Suppressor macrophage treated with lipopolysaccharide for 1 hour (primary cell): ENCODE measurements at regions not wholly inside any gene's neighbourhood (a gene's known extent, or its start where the extent isn't known, plus 50 kb on each side); places are given as distances from the start of the nearest gene placed in this dataset.

ENCODE experiments used
- DNase-seq, 3 donors: peaks; one replicate each; pipeline ENCODE4 v3.0.0-alpha.2; 2020 to 2022

GRCh38 chr17:17417718-17418181 is 59.0 kb upstream of the MED9 start:
- no peak for DNase-seq

GRCh38 chr17:17419166-17419565 is 57.6 kb upstream of the MED9 start:
- no peak for DNase-seq

DNA sequence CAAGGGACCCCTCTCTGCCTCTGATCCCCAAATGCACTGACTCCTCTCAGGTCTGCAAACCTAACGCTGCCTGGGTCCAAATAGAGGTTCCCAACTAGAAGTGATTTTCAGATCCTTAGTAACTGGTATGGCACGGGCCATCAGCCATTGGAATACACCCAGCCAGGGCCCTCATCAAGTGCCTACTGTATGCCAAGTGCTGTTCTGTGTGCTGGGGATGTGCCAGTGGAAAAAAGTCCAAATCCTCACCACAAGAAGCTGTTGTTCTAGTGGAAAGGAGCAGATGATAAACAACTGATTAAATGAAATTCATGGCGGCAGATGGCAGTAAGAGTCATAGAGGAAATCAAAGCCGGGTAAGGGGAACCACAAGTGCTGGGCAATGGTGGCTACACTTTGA is 57.2 kb upstream of the MED9 start:
- DNase-seq, result no peak

DNA sequence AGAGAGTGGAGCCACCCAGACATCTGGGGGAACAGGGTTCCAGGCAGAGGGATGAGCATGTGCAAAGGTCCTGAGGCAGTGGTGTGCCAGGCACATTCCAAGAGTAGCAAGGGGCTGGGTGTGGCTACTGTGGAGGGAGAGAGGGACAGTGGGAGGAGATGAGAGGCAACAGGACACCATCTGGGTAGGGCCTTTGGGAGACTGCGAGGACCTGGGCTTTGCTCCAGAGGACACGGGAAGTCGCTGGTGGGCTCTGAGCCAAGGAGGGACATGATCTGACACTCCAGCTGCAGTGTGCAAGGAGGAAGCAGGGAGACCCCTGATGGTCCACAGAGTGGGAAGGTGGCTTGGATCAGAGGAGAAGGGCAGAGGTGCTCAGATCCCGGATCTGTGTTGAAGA is 56.7 kb upstream of the MED9 start:
- no peak for DNase-seq

DNA sequence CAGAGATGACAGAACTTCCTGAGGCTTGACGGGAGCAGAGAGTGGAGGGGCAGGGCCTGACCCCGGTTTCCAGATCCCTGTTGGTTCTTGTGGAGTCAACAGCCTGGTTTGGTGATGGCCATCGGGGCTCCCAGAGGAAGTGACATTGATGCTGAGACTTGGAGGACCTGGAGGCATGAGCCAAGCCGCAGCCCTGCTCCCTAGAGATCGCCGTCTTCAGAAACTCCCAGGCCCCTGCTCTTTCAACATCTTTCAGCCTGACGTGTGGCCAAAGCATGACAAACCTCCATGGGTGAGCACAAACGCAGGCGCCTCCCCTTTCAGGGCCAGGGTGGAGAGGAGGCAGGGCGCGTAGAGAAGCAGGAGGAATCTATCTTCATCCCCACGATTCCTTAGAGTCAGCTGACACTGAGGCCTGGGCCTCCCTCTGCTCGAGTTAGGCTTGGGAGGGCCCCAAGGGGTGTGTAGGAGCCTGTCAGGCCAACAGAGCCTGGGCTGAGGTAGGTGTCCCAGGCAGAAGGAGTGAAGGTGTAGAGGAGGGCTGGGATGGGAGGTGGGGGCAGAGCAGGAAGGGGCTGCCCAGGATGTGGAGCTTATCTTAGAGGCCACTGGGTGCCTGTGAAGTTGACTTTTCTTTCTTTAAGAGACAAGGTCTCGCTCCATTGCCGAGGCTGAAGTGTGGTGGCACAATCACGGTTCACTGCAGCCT is 56.1 kb upstream of the MED9 start:
- no peak for DNase-seq

GRCh38 chr17:17421346-17422216 is 55.2 kb upstream of the MED9 start:
- DNase-seq, result no peak

- no peak for DNase-seq
Measured at GRCh38 chr17:17422217-17422610, 54.6 kb upstream of the MED9 start.

DNA sequence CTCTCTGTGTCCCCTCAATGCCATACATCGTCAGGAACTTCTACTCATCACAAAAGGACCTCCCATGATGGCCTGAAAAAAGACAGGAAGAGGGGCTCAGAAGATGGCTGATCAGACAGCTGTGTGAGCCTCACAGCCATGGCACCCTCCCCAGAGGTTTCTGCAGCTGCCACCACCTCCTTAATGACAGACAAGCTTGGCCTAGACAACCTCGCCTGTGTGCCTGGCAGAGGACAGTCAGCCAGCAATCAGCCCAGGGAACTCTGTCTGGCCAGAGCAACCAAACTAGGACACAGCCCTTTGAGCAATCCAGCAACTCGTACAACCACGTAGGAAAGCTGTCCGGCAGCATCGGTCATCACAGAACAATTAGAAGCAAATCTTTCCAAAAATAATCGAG is 54.2 kb upstream of the MED9 start:
- DNase-seq, result no peak

GRCh38 chr17:17423656-17424055 is 53.1 kb upstream of the MED9 start:
- DNase-seq, result no peak

GRCh38 chr17:17424552-17424951 is 52.2 kb upstream of the MED9 start:
- DNase-seq, result no peak

- DNase-seq, result no peak
Measured at GRCh38 chr17:17425005-17425404, 51.8 kb upstream of the MED9 start.

DNA sequence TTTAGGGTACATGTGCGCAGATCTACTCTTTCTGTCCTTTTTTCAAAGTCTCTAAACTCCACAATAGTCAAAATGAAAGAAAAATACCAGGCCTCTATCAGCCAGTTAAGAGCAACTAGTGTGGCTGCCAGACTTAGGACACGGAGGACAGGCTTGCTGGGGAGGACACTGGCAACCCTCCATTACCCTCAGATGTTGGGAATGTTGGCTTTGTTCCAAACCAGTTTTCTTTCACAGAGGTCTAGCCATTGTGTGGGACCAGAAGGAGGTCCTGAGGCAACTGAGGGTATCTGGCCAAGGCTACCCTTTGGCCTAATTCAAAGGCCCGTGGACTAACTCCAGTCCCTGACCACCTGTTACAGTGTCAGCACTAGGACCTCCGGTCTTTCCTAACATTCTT is 51.2 kb upstream of the MED9 start:
- no peak for DNase-seq

DNA sequence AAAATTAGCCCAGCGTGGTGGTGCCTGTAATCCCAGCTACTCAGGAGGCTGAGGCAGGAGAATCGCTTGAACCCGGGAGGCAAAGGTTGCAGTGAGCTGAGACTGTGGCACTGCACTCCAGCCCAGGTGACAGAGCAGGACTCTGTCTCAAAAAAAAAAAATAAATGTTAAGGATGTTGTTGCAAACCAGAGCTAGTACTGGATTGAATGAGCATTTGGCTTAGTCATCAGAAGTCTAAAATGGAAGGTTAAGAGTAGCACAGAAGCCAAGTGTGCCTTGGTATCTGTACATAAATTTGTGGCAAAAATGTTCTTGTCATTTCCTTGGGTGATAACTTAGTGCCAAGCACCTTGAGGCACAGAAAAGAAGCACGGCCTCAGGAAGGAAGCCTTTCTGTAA is 50.6 kb upstream of the MED9 start:
- no peak for DNase-seq
